OCI-LY3 (cell line): ENCODE measurements at regions not wholly inside any gene's neighbourhood (a gene's known extent, or its start where the extent isn't known, plus 50 kb on each side); places are given as distances from the start of the nearest gene placed in this dataset.

Experiments used
- CTCF ChIP-seq: fragments of 200-600, 300-600 bp; sonication (generic); IDR thresholded peaks from 2 replicates; pipeline ENCODE4 v1.5.1; 2014; ENCODE audit warnings: antibody characterized with exemption, low read length, low read depth
- EZH2phosphoT487 ChIP-seq: fragments of 200-600 bp; shearing (Covaris generic); IDR thresholded peaks from 2 replicates; pipeline ENCODE4 v1.6.1; 2018; ENCODE audit warnings: antibody characterized with exemption, mixed run types, low read depth

- TF ChIP-seq CTCF: no peak
- TF ChIP-seq EZH2phosphoT487: no peak
Observed at GRCh38 chr2:30041884-30042283, 104.9 kb upstream of the YPEL5 start.
